GM12892 (cell line): ENCODE measurements at regions not wholly inside any gene's neighbourhood (a gene's known extent, or its start where the extent isn't known, plus 50 kb on each side); places are given as distances from the start of the nearest gene placed in this dataset.

Experiments used
- POLR2A ChIP-seq: IDR thresholded peaks from 2 replicates; pipeline ENCODE4 v1.6.1; 2011; ENCODE audit warnings: low read depth, low read length, control low read depth
- POLR2AphosphoS5 ChIP-seq: IDR thresholded peaks from 2 replicates; pipeline ENCODE4 v1.6.1; 2011; ENCODE audit warnings: low read depth, low read length, control low read depth
- TAF1 ChIP-seq: IDR thresholded peaks from 2 replicates; pipeline ENCODE4 v1.6.1; 2011; ENCODE audit warnings: low read depth, mild to moderate bottlenecking, control low read depth, low read length, borderline replicate concordance

DNA sequence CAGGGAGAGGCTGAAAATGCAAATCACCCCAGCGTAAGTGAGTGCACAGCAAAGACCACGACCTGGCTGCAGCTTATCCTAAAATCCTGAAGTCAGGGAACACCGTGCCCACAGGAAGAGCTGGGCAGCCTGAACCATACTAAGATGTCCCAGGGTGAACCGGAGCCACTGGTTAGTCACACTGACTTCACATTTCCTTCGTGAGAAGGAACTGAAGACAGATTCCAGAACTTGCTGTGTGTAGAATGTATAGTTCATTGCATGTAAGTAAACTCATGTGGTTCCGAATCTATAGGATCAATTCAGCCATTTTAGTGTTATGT is 84.6 kb upstream of the NDUFV2 start:
- no peak for TF ChIP-seq POLR2A
- TF ChIP-seq TAF1 = no peak
- TF ChIP-seq POLR2AphosphoS5 = no peak
